KMS-11 (cell line): ENCODE measurements at regions not wholly inside any gene's neighbourhood (a gene's known extent, or its start where the extent isn't known, plus 50 kb on each side); places are given as distances from the start of the nearest gene placed in this dataset.

ENCODE experiments used
- H2AFZ ChIP-seq: fragments of 200-600 bp; sonication (generic); 2 replicates; pipeline ENCODE4 v1.6.1; 2016; ENCODE audit warnings: antibody characterized with exemption, mixed run types, low read depth
- H3K27ac ChIP-seq: fragments of 200-600 bp; sonication (generic); 2 replicates; pipeline ENCODE4 v1.6.1; 2016; ENCODE audit warnings: mild to moderate bottlenecking, mixed run types
- H3K27me3 ChIP-seq: fragments of 200-600 bp; sonication (generic); 2 replicates; pipeline ENCODE4 v1.6.1; 2017; ENCODE audit warnings: mild to moderate bottlenecking, low read depth, mixed run types, moderate library complexity; ENCODE audit not compliant: insufficient read depth
- H3K36me3 ChIP-seq: fragments of 200-600 bp; sonication (generic); 2 replicates; pipeline ENCODE4 v1.6.1; 2017; ENCODE audit warnings: mild to moderate bottlenecking, mixed run types; ENCODE audit not compliant: insufficient read depth
- H3K4me1 ChIP-seq: fragments of 200-600 bp; sonication (generic); 2 replicates; pipeline ENCODE4 v1.6.1; 2016; ENCODE audit warnings: mild to moderate bottlenecking, low read depth, mixed run types; ENCODE audit not compliant: poor library complexity, severe bottlenecking
- H3K4me2 ChIP-seq: fragments of 200-600 bp; sonication (generic); 2 replicates; pipeline ENCODE4 v1.7.0; 2016; ENCODE audit warnings: mild to moderate bottlenecking, mixed run types
- H3K4me3 ChIP-seq: fragments of 200-600 bp; sonication (generic); IDR thresholded peaks from 2 replicates; pipeline ENCODE4 v1.6.1; 2017; ENCODE audit warnings: low read depth, low read length, mixed read lengths; ENCODE audit not compliant: insufficient read depth
- H3K79me2 ChIP-seq: fragments of 200-600 bp; sonication (generic); 2 replicates; pipeline ENCODE4 v1.6.1; 2016; ENCODE audit warnings: low read depth, mixed run types; ENCODE audit not compliant: insufficient read depth
- H3K9ac ChIP-seq: fragments of 200-600 bp; sonication (generic); 2 replicates; pipeline ENCODE4 v1.6.1; 2016; ENCODE audit warnings: mild to moderate bottlenecking, mixed run types
- H4K20me1 ChIP-seq: fragments of 200-600 bp; sonication (generic); 2 replicates; pipeline ENCODE4 v1.6.1; 2016; ENCODE audit warnings: mild to moderate bottlenecking, mixed run types; ENCODE audit not compliant: insufficient read depth
- CTCF ChIP-seq: fragments of 200-600 bp; sonication (generic); conservative IDR thresholded peaks from 2 replicates; pipeline ENCODE4 v1.6.1; 2017; ENCODE audit warnings: low read depth, mild to moderate bottlenecking, antibody characterized with exemption, low read length, moderate library complexity, mixed read lengths

- no peaks in the 10 kb centered on the region for H3K79me2 ChIP-seq
- H4K20me1 ChIP-seq, result no peaks in the 10 kb centered on the region
- H3K36me3 ChIP-seq, result no peaks in the 10 kb centered on the region
- H3K4me1 ChIP-seq, result no peaks in the 10 kb centered on the region
- no peak overlapping the region for H3K9ac ChIP-seq
- H3K4me3 ChIP-seq, result no peak overlapping the region
- no peak overlapping the region for H3K27ac ChIP-seq
- no peak overlapping the region for H3K4me2 ChIP-seq
- H3K27me3 ChIP-seq, result no peaks in the 10 kb centered on the region
- TF ChIP-seq CTCF, result no peak
- no peak overlapping the region for H2AFZ ChIP-seq
Observed at GRCh38 chr2:12076810-12077209, 330.4 kb downstream of the LPIN1 start.

GRCh38 chr2:12080360-12080759 lies 333.9 kb downstream of the LPIN1 start:
- Histone ChIP-seq H3K27me3 (no peaks in the 10 kb centered on the region), H4K20me1 (no peaks in the 10 kb centered on the region), H3K4me3 (no peak overlapping the region), H3K27ac (no peak overlapping the region), H3K4me2 (no peak overlapping the region), H2AFZ (no peak overlapping the region), H3K36me3 (no peaks in the 10 kb centered on the region), H3K4me1 (no peaks in the 10 kb centered on the region), H3K9ac (no peak overlapping the region), H3K79me2 (no peaks in the 10 kb centered on the region)
- TF ChIP-seq CTCF, result no peak

- Histone ChIP-seq H3K36me3 (no peaks in the 10 kb centered on the region), H3K9ac (no peak overlapping the region), H3K4me1 (no peaks in the 10 kb centered on the region), H3K27ac (no peak overlapping the region), H3K79me2 (no peaks in the 10 kb centered on the region), H2AFZ (no peak overlapping the region), H3K4me3 (no peak overlapping the region), H4K20me1 (no peaks in the 10 kb centered on the region), H3K4me2 (no peak overlapping the region), H3K27me3 (no peaks in the 10 kb centered on the region)
- TF ChIP-seq CTCF, result no peak
Observed at GRCh38 chr2:12081481-12082210, 335.2 kb downstream of the LPIN1 start.

- H3K27ac ChIP-seq, result no peak overlapping the region
- no peak overlapping the region for H3K4me2 ChIP-seq
- no peaks in the 10 kb centered on the region for H3K36me3 ChIP-seq
- H3K4me3 ChIP-seq, result no peak overlapping the region
- no peaks in the 10 kb centered on the region for H3K27me3 ChIP-seq
- H2AFZ ChIP-seq, result no peak overlapping the region
- no peak for TF ChIP-seq CTCF
- H3K4me1 ChIP-seq, result no peaks in the 10 kb centered on the region
- H3K9ac ChIP-seq, result no peak overlapping the region
- no peaks in the 10 kb centered on the region for H3K79me2 ChIP-seq
- no peaks in the 10 kb centered on the region for H4K20me1 ChIP-seq
Observed at GRCh38 chr2:12083081-12083581, 336.7 kb downstream of the LPIN1 start.
